ENCODE measurements at regions not wholly inside any gene's neighbourhood (a gene's known extent, or its start where the extent isn't known, plus 50 kb on each side); places are given as distances from the start of the nearest gene placed in this dataset.

DNA sequence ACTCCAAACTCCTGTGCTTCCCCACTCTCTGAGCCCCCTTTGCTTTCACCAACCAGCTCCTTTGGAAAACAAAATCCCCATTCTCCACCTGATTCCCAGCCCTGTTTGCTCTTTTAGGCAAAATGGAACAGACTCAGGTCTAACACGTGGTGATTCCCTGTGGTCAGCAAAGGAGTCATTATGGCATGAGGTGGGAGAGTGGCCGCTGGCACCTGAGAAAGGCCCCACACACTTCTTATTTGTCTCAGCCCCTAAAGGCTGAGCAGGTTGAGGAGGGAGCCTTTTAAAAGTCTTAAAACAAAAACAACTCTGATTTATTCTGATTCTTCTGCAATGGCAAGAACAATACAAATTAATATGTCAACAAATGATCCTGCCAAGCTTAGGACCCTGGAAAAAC is 401.2 kb downstream of the TNS1 start:
- ATAC-seq, result no peak
- Mint-ChIP-seq H3K4me1 (peaks cover 20% of the 10 kb centered on the region), H3K27ac (no peak overlapping the region), H3K36me3 (ENCODE audit: low read depth) (no peaks in the 10 kb centered on the region), H3K9me3 (no peaks in the 10 kb centered on the region), H3K4me3 (no peak overlapping the region), H3K27me3 (ENCODE audit: insufficient read depth, low read depth, poor library complexity) (peaks cover 6% of the 10 kb centered on the region)
- H3K4me1 ChIP-seq (ENCODE audit: insufficient read depth), result 0 out of 2 replicates have a peak, but pooled peaks cover 6% of the 10 kb centered on the region
- H3K27me3 ChIP-seq (ENCODE audit: insufficient read depth), result no peaks in the 10 kb centered on the region
- no peak overlapping the region for H3K4me3 ChIP-seq
- H3K79me2 ChIP-seq (replicated peaks; ENCODE audit: insufficient read depth), result no peaks in the 10 kb centered on the region
- H2AFZ ChIP-seq, result no peak overlapping the region
- no peak for DNase-seq (ENCODE audit: low spot score)
- no peak overlapping the region for H3K4me2 ChIP-seq
- TF ChIP-seq, protein P1, sequence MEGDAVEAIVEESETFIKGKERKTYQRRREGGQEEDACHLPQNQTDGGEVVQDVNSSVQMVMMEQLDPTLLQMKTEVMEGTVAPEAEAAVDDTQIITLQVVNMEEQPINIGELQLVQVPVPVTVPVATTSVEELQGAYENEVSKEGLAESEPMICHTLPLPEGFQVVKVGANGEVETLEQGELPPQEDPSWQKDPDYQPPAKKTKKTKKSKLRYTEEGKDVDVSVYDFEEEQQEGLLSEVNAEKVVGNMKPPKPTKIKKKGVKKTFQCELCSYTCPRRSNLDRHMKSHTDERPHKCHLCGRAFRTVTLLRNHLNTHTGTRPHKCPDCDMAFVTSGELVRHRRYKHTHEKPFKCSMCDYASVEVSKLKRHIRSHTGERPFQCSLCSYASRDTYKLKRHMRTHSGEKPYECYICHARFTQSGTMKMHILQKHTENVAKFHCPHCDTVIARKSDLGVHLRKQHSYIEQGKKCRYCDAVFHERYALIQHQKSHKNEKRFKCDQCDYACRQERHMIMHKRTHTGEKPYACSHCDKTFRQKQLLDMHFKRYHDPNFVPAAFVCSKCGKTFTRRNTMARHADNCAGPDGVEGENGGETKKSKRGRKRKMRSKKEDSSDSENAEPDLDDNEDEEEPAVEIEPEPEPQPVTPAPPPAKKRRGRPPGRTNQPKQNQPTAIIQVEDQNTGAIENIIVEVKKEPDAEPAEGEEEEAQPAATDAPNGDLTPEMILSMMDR (conservative IDR thresholded peaks at IDR 0.05; ENCODE audit: low read depth in 2 of 2), result no peak
- TF ChIP-seq POLR2AphosphoS5 (IDR thresholded peaks at IDR 0.05; ENCODE audit: low read depth) (no peak), EZH2 (IDR thresholded peaks at IDR 0.05; ENCODE audit: low read depth, unreplicated experiment) (no peak), JUNB (IDR thresholded peaks at IDR 0.05; ENCODE audit: unreplicated experiment) (no peak), CREB1 (CRISPR knock-in tag; IDR thresholded peaks at IDR 0.05; ENCODE audit: low read depth) (no peak), NANOG (IDR thresholded peaks at IDR 0.05; ENCODE audit: borderline replicate concordance) (no peak), STAT1 (IDR thresholded peaks at IDR 0.05; ENCODE audit: unreplicated experiment) (no peak), EZH2phosphoT487 (IDR thresholded peaks at IDR 0.05; ENCODE audit: unreplicated experiment) (no peak), ZNF114 (CRISPR knock-in tag; IDR thresholded peaks at IDR 0.05) (no peak), ZNF331 (CRISPR knock-in tag; IDR thresholded peaks at IDR 0.05; ENCODE audit: low read depth) (no peak)
- TF ChIP-seq, protein P2, sequence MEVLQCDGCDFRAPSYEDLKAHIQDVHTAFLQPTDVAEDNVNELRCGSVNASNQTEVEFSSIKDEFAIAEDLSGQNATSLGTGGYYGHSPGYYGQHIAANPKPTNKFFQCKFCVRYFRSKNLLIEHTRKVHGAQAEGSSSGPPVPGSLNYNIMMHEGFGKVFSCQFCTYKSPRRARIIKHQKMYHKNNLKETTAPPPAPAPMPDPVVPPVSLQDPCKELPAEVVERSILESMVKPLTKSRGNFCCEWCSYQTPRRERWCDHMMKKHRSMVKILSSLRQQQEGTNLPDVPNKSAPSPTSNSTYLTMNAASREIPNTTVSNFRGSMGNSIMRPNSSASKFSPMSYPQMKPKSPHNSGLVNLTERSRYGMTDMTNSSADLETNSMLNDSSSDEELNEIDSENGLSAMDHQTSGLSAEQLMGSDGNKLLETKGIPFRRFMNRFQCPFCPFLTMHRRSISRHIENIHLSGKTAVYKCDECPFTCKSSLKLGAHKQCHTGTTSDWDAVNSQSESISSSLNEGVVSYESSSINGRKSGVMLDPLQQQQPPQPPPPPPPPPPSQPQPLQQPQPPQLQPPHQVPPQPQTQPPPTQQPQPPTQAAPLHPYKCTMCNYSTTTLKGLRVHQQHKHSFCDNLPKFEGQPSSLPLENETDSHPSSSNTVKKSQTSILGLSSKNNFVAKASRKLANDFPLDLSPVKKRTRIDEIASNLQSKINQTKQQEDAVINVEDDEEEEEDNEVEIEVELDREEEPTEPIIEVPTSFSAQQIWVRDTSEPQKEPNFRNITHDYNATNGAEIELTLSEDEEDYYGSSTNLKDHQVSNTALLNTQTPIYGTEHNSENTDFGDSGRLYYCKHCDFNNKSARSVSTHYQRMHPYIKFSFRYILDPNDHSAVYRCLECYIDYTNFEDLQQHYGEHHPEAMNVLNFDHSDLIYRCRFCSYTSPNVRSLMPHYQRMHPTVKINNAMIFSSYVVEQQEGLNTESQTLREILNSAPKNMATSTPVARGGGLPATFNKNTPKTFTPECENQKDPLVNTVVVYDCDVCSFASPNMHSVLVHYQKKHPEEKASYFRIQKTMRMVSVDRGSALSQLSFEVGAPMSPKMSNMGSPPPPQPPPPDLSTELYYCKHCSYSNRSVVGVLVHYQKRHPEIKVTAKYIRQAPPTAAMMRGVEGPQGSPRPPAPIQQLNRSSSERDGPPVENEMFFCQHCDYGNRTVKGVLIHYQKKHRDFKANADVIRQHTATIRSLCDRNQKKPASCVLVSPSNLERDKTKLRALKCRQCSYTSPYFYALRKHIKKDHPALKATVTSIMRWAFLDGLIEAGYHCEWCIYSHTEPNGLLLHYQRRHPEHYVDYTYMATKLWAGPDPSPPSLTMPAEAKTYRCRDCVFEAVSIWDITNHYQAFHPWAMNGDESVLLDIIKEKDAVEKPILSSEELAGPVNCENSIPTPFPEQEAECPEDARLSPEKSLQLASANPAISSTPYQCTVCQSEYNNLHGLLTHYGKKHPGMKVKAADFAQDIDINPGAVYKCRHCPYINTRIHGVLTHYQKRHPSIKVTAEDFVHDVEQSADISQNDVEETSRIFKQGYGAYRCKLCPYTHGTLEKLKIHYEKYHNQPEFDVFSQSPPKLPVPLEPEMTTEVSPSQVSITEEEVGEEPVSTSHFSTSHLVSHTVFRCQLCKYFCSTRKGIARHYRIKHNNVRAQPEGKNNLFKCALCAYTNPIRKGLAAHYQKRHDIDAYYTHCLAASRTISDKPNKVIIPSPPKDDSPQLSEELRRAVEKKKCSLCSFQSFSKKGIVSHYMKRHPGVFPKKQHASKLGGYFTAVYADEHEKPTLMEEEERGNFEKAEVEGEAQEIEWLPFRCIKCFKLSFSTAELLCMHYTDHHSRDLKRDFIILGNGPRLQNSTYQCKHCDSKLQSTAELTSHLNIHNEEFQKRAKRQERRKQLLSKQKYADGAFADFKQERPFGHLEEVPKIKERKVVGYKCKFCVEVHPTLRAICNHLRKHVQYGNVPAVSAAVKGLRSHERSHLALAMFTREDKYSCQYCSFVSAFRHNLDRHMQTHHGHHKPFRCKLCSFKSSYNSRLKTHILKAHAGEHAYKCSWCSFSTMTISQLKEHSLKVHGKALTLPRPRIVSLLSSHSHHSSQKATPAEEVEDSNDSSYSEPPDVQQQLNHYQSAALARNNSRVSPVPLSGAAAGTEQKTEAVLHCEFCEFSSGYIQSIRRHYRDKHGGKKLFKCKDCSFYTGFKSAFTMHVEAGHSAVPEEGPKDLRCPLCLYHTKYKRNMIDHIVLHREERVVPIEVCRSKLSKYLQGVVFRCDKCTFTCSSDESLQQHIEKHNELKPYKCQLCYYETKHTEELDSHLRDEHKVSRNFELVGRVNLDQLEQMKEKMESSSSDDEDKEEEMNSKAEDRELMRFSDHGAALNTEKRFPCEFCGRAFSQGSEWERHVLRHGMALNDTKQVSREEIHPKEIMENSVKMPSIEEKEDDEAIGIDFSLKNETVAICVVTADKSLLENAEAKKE (CRISPR knock-in tag; IDR thresholded peaks at IDR 0.05), result no peak
- TF ChIP-seq, protein P3, sequence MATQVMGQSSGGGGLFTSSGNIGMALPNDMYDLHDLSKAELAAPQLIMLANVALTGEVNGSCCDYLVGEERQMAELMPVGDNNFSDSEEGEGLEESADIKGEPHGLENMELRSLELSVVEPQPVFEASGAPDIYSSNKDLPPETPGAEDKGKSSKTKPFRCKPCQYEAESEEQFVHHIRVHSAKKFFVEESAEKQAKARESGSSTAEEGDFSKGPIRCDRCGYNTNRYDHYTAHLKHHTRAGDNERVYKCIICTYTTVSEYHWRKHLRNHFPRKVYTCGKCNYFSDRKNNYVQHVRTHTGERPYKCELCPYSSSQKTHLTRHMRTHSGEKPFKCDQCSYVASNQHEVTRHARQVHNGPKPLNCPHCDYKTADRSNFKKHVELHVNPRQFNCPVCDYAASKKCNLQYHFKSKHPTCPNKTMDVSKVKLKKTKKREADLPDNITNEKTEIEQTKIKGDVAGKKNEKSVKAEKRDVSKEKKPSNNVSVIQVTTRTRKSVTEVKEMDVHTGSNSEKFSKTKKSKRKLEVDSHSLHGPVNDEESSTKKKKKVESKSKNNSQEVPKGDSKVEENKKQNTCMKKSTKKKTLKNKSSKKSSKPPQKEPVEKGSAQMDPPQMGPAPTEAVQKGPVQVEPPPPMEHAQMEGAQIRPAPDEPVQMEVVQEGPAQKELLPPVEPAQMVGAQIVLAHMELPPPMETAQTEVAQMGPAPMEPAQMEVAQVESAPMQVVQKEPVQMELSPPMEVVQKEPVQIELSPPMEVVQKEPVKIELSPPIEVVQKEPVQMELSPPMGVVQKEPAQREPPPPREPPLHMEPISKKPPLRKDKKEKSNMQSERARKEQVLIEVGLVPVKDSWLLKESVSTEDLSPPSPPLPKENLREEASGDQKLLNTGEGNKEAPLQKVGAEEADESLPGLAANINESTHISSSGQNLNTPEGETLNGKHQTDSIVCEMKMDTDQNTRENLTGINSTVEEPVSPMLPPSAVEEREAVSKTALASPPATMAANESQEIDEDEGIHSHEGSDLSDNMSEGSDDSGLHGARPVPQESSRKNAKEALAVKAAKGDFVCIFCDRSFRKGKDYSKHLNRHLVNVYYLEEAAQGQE (IDR thresholded peaks at IDR 0.05; ENCODE audit: unreplicated experiment), result no peak
- TF ChIP-seq, protein P4, sequence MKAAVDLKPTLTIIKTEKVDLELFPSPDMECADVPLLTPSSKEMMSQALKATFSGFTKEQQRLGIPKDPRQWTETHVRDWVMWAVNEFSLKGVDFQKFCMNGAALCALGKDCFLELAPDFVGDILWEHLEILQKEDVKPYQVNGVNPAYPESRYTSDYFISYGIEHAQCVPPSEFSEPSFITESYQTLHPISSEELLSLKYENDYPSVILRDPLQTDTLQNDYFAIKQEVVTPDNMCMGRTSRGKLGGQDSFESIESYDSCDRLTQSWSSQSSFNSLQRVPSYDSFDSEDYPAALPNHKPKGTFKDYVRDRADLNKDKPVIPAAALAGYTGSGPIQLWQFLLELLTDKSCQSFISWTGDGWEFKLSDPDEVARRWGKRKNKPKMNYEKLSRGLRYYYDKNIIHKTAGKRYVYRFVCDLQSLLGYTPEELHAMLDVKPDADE (IDR thresholded peaks at IDR 0.05), result no peak
- no peak overlapping the region for H3K27ac ChIP-seq (ENCODE audit: low read depth)
- H3K9me2 ChIP-seq (ENCODE audit: insufficient read depth), result peaks cover 11% of the 10 kb centered on the region; the same call in 1 of the 2 replicates
- H3K36me3 ChIP-seq (ENCODE audit: insufficient read depth), result no peaks in the 10 kb centered on the region
- H4K20me1 ChIP-seq (replicated peaks; ENCODE audit: insufficient read depth), result no peaks in the 10 kb centered on the region
- no peaks in the 10 kb centered on the region for H3F3A ChIP-seq (replicated peaks; ENCODE audit: low read depth)
